WERI-Rb-1 (cell line): ENCODE measurements at regions not wholly inside any gene's neighbourhood (a gene's known extent, or its start where the extent isn't known, plus 50 kb on each side); places are given as distances from the start of the nearest gene placed in this dataset.

Experiments used
- DNase-seq: peaks from one replicate; pipeline ENCODE4 v3.0.0-alpha.2; 2020
- H3K27ac ChIP-seq: fragments of 250-450 bp; sonication (Bioruptor Pico); 2 replicates; pipeline ENCODE4 v1.5.1; 2020; ENCODE audit warnings: mild to moderate bottlenecking, moderate library complexity
- H3K27me3 ChIP-seq: fragments of 250-450 bp; sonication (Bioruptor Pico); 2 replicates; pipeline ENCODE4 v1.5.1; 2021; ENCODE audit warnings: mild to moderate bottlenecking, low read depth, moderate library complexity; ENCODE audit not compliant: insufficient read depth, severe bottlenecking
- H3K36me3 ChIP-seq: fragments of 250-450 bp; sonication (Bioruptor Pico); 2 replicates; pipeline ENCODE4 v1.5.1; 2020; ENCODE audit warnings: mild to moderate bottlenecking, moderate library complexity
- H3K4me3 ChIP-seq: 2 replicates; pipeline ENCODE4 v1.5.1; 2011; ENCODE audit warnings: low read depth, mild to moderate bottlenecking, control low read depth, low read length
- H3K9me3 ChIP-seq: fragments of 250-450 bp; sonication (Bioruptor Pico); 2 replicates; pipeline ENCODE4 v1.5.1; 2021; ENCODE audit warnings: mild to moderate bottlenecking, moderate library complexity; ENCODE audit not compliant: severe bottlenecking
- CTCF ChIP-seq: IDR thresholded peaks from 2 replicates; pipeline ENCODE4 v1.5.1; 2011; ENCODE audit warnings: low read depth, mild to moderate bottlenecking, control low read depth, inconsistent platforms, low read length

- Histone ChIP-seq H3K36me3 (no peaks in the 10 kb centered on the region), H3K27ac (no peak overlapping the region), H3K4me3 (no peak overlapping the region), H3K9me3 (no peaks in the 10 kb centered on the region), H3K27me3 (no peaks in the 10 kb centered on the region)
- no peak for DNase-seq
- no peak for TF ChIP-seq CTCF
Observed at GRCh38 chr9:95735701-95736100, 139.8 kb upstream of the ERCC6L2 start.

GRCh38 chr9:95733741-95734666 lies 141.5 kb upstream of the ERCC6L2 start:
- H3K9me3 ChIP-seq, result no peaks in the 10 kb centered on the region
- no peaks in the 10 kb centered on the region for H3K27me3 ChIP-seq
- H3K36me3 ChIP-seq, result no peaks in the 10 kb centered on the region
- H3K27ac ChIP-seq, result no peak overlapping the region
- TF ChIP-seq CTCF, result no peak
- no peak for DNase-seq
- H3K4me3 ChIP-seq, result no peak overlapping the region

GRCh38 chr9:95732802-95733688 lies 142.4 kb upstream of the ERCC6L2 start:
- H3K4me3 ChIP-seq, result no peak overlapping the region
- no peaks in the 10 kb centered on the region for H3K27me3 ChIP-seq
- no peak overlapping the region for H3K27ac ChIP-seq
- TF ChIP-seq CTCF, result no peak
- no peak for DNase-seq
- H3K9me3 ChIP-seq, result no peaks in the 10 kb centered on the region
- H3K36me3 ChIP-seq, result no peaks in the 10 kb centered on the region

DNA sequence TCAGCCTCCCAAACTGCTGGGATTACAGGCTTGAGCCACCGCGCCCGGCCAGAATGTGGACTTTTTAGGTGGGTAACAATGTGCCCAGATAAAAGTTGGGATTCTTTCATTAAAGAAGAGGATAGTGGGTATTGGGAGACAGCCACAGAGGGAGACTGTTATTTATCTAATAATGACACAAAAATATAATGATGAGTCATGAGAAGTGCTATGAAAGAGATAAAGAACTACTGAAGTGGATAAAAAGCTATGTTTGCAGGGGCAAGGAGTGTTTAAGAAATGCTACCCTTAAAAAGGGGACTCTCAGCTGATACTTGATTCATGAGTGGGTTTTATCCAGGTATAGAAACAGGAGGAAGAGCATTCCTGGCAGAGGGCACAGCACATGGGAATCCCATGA lies 143.6 kb upstream of the ERCC6L2 start:
- no peak overlapping the region for H3K27ac ChIP-seq
- no peaks in the 10 kb centered on the region for H3K36me3 ChIP-seq
- DNase-seq, result no peak
- no peaks in the 10 kb centered on the region for H3K9me3 ChIP-seq
- H3K27me3 ChIP-seq, result no peaks in the 10 kb centered on the region
- no peak overlapping the region for H3K4me3 ChIP-seq
- no peak for TF ChIP-seq CTCF

GRCh38 chr9:95729669-95730368 lies 145.7 kb upstream of the ERCC6L2 start:
- H3K36me3 ChIP-seq, result no peaks in the 10 kb centered on the region
- H3K4me3 ChIP-seq, result no peak overlapping the region
- no peak for TF ChIP-seq CTCF
- H3K27ac ChIP-seq, result no peak overlapping the region
- no peak for DNase-seq
- H3K9me3 ChIP-seq, result no peaks in the 10 kb centered on the region
- H3K27me3 ChIP-seq, result no peaks in the 10 kb centered on the region
